ENCODE measurements at regions not wholly inside any gene's neighbourhood (a gene's known extent, or its start where the extent isn't known, plus 50 kb on each side); places are given as distances from the start of the nearest gene placed in this dataset.

- Mint-ChIP-seq H3K4me1 (no peaks in the 10 kb centered on the region), H3K27me3 (no peaks in the 10 kb centered on the region), H3K4me3 (no peak overlapping the region), H3K27ac (no peak overlapping the region), H3K9me3 (ENCODE audit: insufficient read depth) (no peaks in the 10 kb centered on the region)
- intact Hi-C loops (cut with micrococcal nuclease): no loop called here
- Histone ChIP-seq H3K36me3 (replicated peaks in 1 of 2; ENCODE audit: control extremely low read depth in 1 of 2, control insufficient read depth in 1 of 2, extremely low read depth in 1 of 2, insufficient read depth in 2 of 2, low read length in 1 of 2) (no peaks in the 10 kb centered on the region), H3K4me1 (ENCODE audit: control insufficient read depth in 2 of 2, insufficient read depth in 2 of 2, low read length in 2 of 2) (no peaks in the 10 kb centered on the region), H3K4me3 (ENCODE audit: control extremely low read depth in 1 of 5, extremely low read depth in 1 of 5, insufficient read depth in 1 of 5, low read depth in 2 of 5, low read length in 4 of 5) (no peak overlapping the region), H3K27me3 (replicated peaks in 1 of 4; ENCODE audit: control extremely low read depth in 1 of 4, control insufficient read depth in 3 of 4, insufficient read depth in 4 of 4, low read length in 3 of 4) (no peaks in the 10 kb centered on the region), H3K9ac (ENCODE audit: low read length) (no peak overlapping the region), H3K79me2 (ENCODE audit: control insufficient read depth, insufficient read depth, low read length) (no peaks in the 10 kb centered on the region), H2AFZ (ENCODE audit: insufficient read depth, low read depth, low read length, poor library complexity, severe bottlenecking) (no peak overlapping the region), H3K4me2 (replicated peaks; ENCODE audit: low read depth, low read length, poor library complexity, severe bottlenecking) (no peak overlapping the region), H3K9me3 (ENCODE audit: control extremely low read depth in 1 of 3, control insufficient read depth in 2 of 3, insufficient read depth in 1 of 3, low read length in 2 of 3) (no peaks in the 10 kb centered on the region), H3K27ac (ENCODE audit: low read length in 2 of 2) (no peak overlapping the region), H4K20me1 (ENCODE audit: control insufficient read depth, insufficient read depth, low read length, poor library complexity, severe bottlenecking) (no peaks in the 10 kb centered on the region)
- WGBS (ENCODE audit: insufficient coverage): no CpG with 5 or more reads among the region's 3 CpGs
- CTCF ChIA-PET: no interaction called here
- POLR2A ChIA-PET: no interaction called here
- DNase-seq (no peak), ATAC-seq (ENCODE audit: low read depth) (no peak)
- TF ChIP-seq EZH2 (IDR thresholded peaks at IDR 0.05; ENCODE audit: borderline replicate concordance, insufficient read depth, low read depth, low read length, poor library complexity, severe bottlenecking): no peak
- TF ChIP-seq, protein P1, sequence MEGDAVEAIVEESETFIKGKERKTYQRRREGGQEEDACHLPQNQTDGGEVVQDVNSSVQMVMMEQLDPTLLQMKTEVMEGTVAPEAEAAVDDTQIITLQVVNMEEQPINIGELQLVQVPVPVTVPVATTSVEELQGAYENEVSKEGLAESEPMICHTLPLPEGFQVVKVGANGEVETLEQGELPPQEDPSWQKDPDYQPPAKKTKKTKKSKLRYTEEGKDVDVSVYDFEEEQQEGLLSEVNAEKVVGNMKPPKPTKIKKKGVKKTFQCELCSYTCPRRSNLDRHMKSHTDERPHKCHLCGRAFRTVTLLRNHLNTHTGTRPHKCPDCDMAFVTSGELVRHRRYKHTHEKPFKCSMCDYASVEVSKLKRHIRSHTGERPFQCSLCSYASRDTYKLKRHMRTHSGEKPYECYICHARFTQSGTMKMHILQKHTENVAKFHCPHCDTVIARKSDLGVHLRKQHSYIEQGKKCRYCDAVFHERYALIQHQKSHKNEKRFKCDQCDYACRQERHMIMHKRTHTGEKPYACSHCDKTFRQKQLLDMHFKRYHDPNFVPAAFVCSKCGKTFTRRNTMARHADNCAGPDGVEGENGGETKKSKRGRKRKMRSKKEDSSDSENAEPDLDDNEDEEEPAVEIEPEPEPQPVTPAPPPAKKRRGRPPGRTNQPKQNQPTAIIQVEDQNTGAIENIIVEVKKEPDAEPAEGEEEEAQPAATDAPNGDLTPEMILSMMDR (IDR thresholded peaks at IDR 0.05): no peak
Observed at GRCh38 chr13:33994198-33994597, 176.2 kb downstream of the RFC3 start.

GRCh38 chr13:33994826-33995502 lies 177.0 kb downstream of the RFC3 start:
- CTCF ChIA-PET: no interaction called here
- DNase-seq: no peak

More at GRCh38 chr13:33994826-33995502, 177.0 kb downstream of the RFC3 start:
- no peaks in the 10 kb centered on the region for H3K36me3 ChIP-seq (replicated peaks in 1 of 2; ENCODE audit: control extremely low read depth in 1 of 2, control insufficient read depth in 1 of 2, extremely low read depth in 1 of 2, insufficient read depth in 2 of 2, low read length in 1 of 2)
- no peaks in the 10 kb centered on the region for H3K4me1 Mint-ChIP-seq
- TF ChIP-seq, protein P1 (IDR thresholded peaks at IDR 0.05): no peak
- TF ChIP-seq EZH2 (IDR thresholded peaks at IDR 0.05; ENCODE audit: borderline replicate concordance, insufficient read depth, low read depth, low read length, poor library complexity, severe bottlenecking): no peak
- H3K9me3 ChIP-seq (ENCODE audit: control extremely low read depth in 1 of 3, control insufficient read depth in 2 of 3, insufficient read depth in 1 of 3, low read length in 2 of 3): no peaks in the 10 kb centered on the region
- H3K27me3 Mint-ChIP-seq: no peaks in the 10 kb centered on the region
- no peak overlapping the region for H3K4me2 ChIP-seq (replicated peaks; ENCODE audit: low read depth, low read length, poor library complexity, severe bottlenecking)
- no peaks in the 10 kb centered on the region for H3K9me3 Mint-ChIP-seq (ENCODE audit: insufficient read depth)
- no peaks in the 10 kb centered on the region for H3K4me1 ChIP-seq (ENCODE audit: control insufficient read depth in 2 of 2, insufficient read depth in 2 of 2, low read length in 2 of 2)
- no peak overlapping the region for H3K9ac ChIP-seq (ENCODE audit: low read length)
- H3K4me3 ChIP-seq (ENCODE audit: control extremely low read depth in 1 of 5, extremely low read depth in 1 of 5, insufficient read depth in 1 of 5, low read depth in 2 of 5, low read length in 4 of 5): no peak overlapping the region
- H4K20me1 ChIP-seq (ENCODE audit: control insufficient read depth, insufficient read depth, low read length, poor library complexity, severe bottlenecking): no peaks in the 10 kb centered on the region
- H3K27ac ChIP-seq (ENCODE audit: low read length in 2 of 2): no peak overlapping the region
- no peaks in the 10 kb centered on the region for H3K27me3 ChIP-seq (replicated peaks in 1 of 4; ENCODE audit: control extremely low read depth in 1 of 4, control insufficient read depth in 3 of 4, insufficient read depth in 4 of 4, low read length in 3 of 4)
- no peaks in the 10 kb centered on the region for H3K79me2 ChIP-seq (ENCODE audit: control insufficient read depth, insufficient read depth, low read length)
- H3K4me3 Mint-ChIP-seq: no peak overlapping the region
- ATAC-seq (ENCODE audit: low read depth): no peak
- 92% methylated on average over 2 of the region's 4 CpGs for WGBS (ENCODE audit: insufficient coverage)
- POLR2A ChIA-PET: no interaction called here
- intact Hi-C loops (cut with micrococcal nuclease): no loop called here
- no peak overlapping the region for H2AFZ ChIP-seq (ENCODE audit: insufficient read depth, low read depth, low read length, poor library complexity, severe bottlenecking)
- no peak overlapping the region for H3K27ac Mint-ChIP-seq
